Loucy (cell line): ENCODE measurements at regions not wholly inside any gene's neighbourhood (a gene's known extent, or its start where the extent isn't known, plus 50 kb on each side); places are given as distances from the start of the nearest gene placed in this dataset.

Source experiments
- EZH2phosphoT487 ChIP-seq: fragments of 200-600 bp; IDR thresholded peaks from 2 replicates; pipeline ENCODE4 v1.6.1; 2018; ENCODE audit warnings: antibody characterized with exemption, mild to moderate bottlenecking, moderate library complexity, borderline replicate concordance
- TF ChIP-seq, protein P1 (sequence below): fragments of 200-600 bp; sonication (generic); conservative IDR thresholded peaks from 2 replicates; pipeline ENCODE4 v1.5.1; 2014; ENCODE audit warnings: mild to moderate bottlenecking, antibody characterized with exemption, low read length

DNA sequence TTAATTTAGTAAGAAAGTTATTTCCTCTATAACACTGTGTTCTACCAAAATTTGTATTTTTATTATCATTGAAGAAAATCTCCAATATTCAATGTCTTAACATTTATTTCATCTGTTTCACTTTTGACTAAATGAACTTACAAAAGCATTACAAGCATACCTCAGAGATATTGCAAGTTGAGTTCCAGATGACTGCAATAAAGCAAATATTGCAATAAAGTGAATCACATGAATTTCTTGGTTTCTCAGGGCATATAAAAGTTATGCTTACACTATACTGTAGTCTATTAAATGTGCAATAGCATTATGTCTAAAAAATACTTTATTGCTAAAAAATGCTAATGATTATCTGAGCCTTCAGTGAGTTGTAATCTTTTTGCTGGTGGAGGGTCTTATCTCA lies 78.3 kb downstream of the TTC32 start:
- TF ChIP-seq, protein P1, sequence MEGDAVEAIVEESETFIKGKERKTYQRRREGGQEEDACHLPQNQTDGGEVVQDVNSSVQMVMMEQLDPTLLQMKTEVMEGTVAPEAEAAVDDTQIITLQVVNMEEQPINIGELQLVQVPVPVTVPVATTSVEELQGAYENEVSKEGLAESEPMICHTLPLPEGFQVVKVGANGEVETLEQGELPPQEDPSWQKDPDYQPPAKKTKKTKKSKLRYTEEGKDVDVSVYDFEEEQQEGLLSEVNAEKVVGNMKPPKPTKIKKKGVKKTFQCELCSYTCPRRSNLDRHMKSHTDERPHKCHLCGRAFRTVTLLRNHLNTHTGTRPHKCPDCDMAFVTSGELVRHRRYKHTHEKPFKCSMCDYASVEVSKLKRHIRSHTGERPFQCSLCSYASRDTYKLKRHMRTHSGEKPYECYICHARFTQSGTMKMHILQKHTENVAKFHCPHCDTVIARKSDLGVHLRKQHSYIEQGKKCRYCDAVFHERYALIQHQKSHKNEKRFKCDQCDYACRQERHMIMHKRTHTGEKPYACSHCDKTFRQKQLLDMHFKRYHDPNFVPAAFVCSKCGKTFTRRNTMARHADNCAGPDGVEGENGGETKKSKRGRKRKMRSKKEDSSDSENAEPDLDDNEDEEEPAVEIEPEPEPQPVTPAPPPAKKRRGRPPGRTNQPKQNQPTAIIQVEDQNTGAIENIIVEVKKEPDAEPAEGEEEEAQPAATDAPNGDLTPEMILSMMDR = no peak
- TF ChIP-seq EZH2phosphoT487 = no peak
